Naive B cell (primary cell): ENCODE measurements at regions not wholly inside any gene's neighbourhood (a gene's known extent, or its start where the extent isn't known, plus 50 kb on each side); places are given as distances from the start of the nearest gene placed in this dataset.
"Not testable (repeated sequence)": the region's sequence is repeated elsewhere in the genome, so short reads cannot be mapped to it uniquely, and the experiment has no call there.

ENCODE experiments used
- ATAC-seq, 2 donors: fragments of 150-1000 bp; cut with Tn5 transposase; 2 replicates each; pipeline ENCODE4 v1.10.0; 2021; ENCODE audit warnings: low read depth in 2 of 2, mild to moderate bottlenecking in 2 of 2, moderate library complexity in 2 of 2
- DNase-seq: peaks from one replicate; pipeline ENCODE4 v3.0.0; 2022
- H3K27ac Mint-ChIP-seq, 6 donors: one replicate each; pipeline ENCODE4 v1.8.0; 2020 to 2022; ENCODE audit warnings: mild to moderate bottlenecking in 6 of 6, mixed read lengths in 6 of 6, moderate library complexity in 5 of 6, inconsistent platforms in 2 of 6
- H3K27me3 Mint-ChIP-seq, 3 donors: one replicate each; pipeline ENCODE4 v1.8.0; 2021 to 2022; ENCODE audit warnings: mixed read lengths in 3 of 3, mild to moderate bottlenecking in 1 of 3
- H3K36me3 Mint-ChIP-seq, 2 donors: one replicate each; pipeline ENCODE4 v1.8.0; 2020 to 2022; ENCODE audit warnings: mixed read lengths in 2 of 2, inconsistent platforms in 1 of 2, mild to moderate bottlenecking in 1 of 2
- H3K4me1 Mint-ChIP-seq, 3 donors: one replicate each; pipeline ENCODE4 v1.8.0; 2020 to 2022; ENCODE audit warnings: mixed read lengths in 3 of 3, inconsistent platforms in 1 of 3, mild to moderate bottlenecking in 1 of 3, moderate library complexity in 1 of 3
- H3K4me3 Mint-ChIP-seq, 8 donors: one replicate each; pipeline ENCODE4 v1.8.0; 2020 to 2022; ENCODE audit warnings: mild to moderate bottlenecking in 8 of 8, mixed read lengths in 8 of 8, moderate library complexity in 8 of 8, inconsistent platforms in 2 of 8
- H3K9me3 Mint-ChIP-seq, 7 donors: one replicate each; pipeline ENCODE4 v1.8.0; 2020 to 2022; ENCODE audit warnings: mixed read lengths in 7 of 7, mild to moderate bottlenecking in 5 of 7, inconsistent platforms in 2 of 7, moderate library complexity in 1 of 7

GRCh38 chrX:42237956-42238355, 314.6 kb upstream of the CASK start:
- Mint-ChIP-seq H3K4me1 (no peaks in the 10 kb centered on the region), H3K4me3 (no peak overlapping the region), H3K27ac (peak overlapping the region in 1 of 6 donors; percentile 12), H3K9me3 (no peaks in the 10 kb centered on the region), H3K36me3 (no peaks in the 10 kb centered on the region), H3K27me3 (peaks cover 0 to 7% (median 0%) of the 10 kb centered on the region in 3 donors)
- ATAC-seq (no peak), DNase-seq (no peak)

DNA sequence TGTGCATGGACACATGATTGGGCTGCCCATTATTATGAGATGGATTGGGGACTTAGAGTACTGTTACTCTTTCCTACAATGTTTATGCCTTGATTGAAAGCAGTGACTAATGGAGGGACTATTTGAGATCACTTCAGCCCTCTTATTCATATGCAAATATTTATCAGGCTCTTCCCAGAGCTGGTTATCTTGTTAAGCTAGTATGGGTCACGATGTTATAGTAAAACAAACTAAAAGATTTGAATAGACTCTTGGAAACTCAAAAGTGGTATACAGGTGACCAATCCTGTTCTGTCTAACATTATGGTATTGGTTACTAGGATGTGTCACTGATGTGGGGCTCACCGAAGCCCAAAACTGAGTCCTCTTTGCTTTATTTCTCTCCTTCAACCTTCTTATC, 306.2 kb upstream of the CASK start:
- peaks cover 8 to 29% (median 20%) of the 10 kb centered on the region in 7 donors for H3K9me3 Mint-ChIP-seq
- peaks cover 0 to 15% (median 13%) of the 10 kb centered on the region in 3 donors for H3K27me3 Mint-ChIP-seq
- H3K27ac Mint-ChIP-seq: peak overlapping the region in 1 of 6 donors; percentile 22
- peaks cover 0 to 13% of the 10 kb centered on the region in 2 donors for H3K36me3 Mint-ChIP-seq
- DNase-seq: no peak
- no peak for ATAC-seq
- H3K4me1 Mint-ChIP-seq: no peaks in the 10 kb centered on the region
- H3K4me3 Mint-ChIP-seq: no peak overlapping the region

DNA sequence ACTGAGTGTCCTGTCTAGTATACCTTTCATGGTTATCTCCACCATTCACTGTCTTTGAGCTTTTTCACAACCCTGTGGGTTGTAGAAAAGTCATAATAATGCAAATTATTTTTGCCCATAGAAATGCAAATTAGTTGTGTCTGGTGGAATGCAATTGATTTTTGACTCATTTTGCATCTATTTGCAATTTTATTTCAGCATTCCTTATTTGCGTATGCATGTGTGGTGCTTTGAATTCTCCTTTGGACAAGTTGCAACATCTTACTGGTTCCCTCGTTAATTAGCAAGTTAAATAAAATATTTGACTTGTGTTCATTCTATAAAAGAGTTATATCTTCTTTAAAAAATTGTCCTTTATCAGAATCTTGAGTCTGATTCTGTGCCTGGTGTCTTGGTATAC, 297.3 kb upstream of the CASK start:
- peaks cover 0 to 7% (median 3%) of the 10 kb centered on the region in 7 donors for H3K9me3 Mint-ChIP-seq
- DNase-seq (no peak), ATAC-seq (no peak)
- peaks cover 0 to 9% (median 0%) of the 10 kb centered on the region in 3 donors for H3K27me3 Mint-ChIP-seq
- H3K4me3 Mint-ChIP-seq: no peak overlapping the region
- no peak overlapping the region for H3K27ac Mint-ChIP-seq
- H3K36me3 Mint-ChIP-seq: no peaks in the 10 kb centered on the region
- H3K4me1 Mint-ChIP-seq: no peaks in the 10 kb centered on the region

DNA sequence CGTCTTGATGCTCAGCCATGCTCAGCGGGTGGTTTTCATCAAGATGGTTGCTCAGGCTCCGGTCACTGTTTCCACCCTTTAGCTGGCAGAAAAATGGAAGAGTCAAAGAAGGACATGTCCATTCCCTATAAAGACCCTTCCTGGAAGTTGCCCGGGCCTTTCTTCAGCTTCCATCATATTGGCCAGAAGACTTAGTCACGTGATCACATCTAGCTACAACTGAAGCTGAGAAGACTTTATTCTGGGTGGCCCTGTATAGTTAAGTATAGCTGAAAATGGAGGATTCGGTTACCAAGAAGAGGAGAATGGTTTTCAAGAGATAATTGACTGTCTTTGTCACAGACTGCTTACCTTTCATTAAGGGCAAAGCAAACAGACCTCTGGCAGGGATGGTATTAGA, 296.7 kb upstream of the CASK start:
- H3K36me3 Mint-ChIP-seq: no peaks in the 10 kb centered on the region
- no peak overlapping the region for H3K4me3 Mint-ChIP-seq
- no peaks in the 10 kb centered on the region for H3K4me1 Mint-ChIP-seq
- peaks cover 0 to 5% (median 3%) of the 10 kb centered on the region in 7 donors for H3K9me3 Mint-ChIP-seq
- H3K27me3 Mint-ChIP-seq: peaks cover 0 to 13% (median 0%) of the 10 kb centered on the region in 3 donors
- no peak for ATAC-seq
- no peak for DNase-seq
- no peak overlapping the region for H3K27ac Mint-ChIP-seq

DNA sequence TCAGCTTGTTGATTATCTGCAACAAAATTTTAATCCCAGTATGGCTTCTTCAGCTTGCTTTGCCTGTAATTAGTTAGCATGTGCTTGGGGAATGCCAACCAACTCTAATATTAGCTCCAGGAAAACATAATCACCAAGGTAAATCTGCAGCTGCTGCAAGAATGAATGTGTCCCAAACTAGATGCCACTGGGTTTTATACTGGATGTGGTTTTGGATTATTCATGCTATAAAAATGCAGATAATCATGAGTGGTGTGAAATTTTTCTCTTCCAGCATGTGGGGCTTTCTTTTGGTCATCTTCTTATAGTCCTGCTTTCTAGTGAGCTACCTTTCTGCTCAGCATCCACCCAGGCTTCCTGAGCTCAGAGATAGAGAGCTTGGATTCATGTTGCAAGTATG, 295.9 kb upstream of the CASK start:
- Mint-ChIP-seq H3K4me3 (no peak overlapping the region), H3K27ac (no peak overlapping the region), H3K9me3 (no peaks in the 10 kb centered on the region), H3K4me1 (no peaks in the 10 kb centered on the region), H3K36me3 (no peaks in the 10 kb centered on the region), H3K27me3 (peaks cover 0 to 13% (median 0%) of the 10 kb centered on the region in 3 donors)
- ATAC-seq (no peak), DNase-seq (no peak)

- no peaks in the 10 kb centered on the region for H3K27me3 Mint-ChIP-seq
- no peak for DNase-seq
- H3K27ac Mint-ChIP-seq: no peak overlapping the region
- peaks cover 0 to 9% (median 5%) of the 10 kb centered on the region in 7 donors for H3K9me3 Mint-ChIP-seq
- H3K36me3 Mint-ChIP-seq: no peaks in the 10 kb centered on the region
- no peaks in the 10 kb centered on the region for H3K4me1 Mint-ChIP-seq
- no peak overlapping the region for H3K4me3 Mint-ChIP-seq
- no peak for ATAC-seq
Measured at GRCh38 chrX:42195506-42195905, 272.2 kb upstream of the CASK start.

- Mint-ChIP-seq H3K4me3 (no peak overlapping the region), H3K9me3 (peaks cover 0 to 9% (median 5%) of the 10 kb centered on the region in 7 donors), H3K27me3 (peaks cover 0 to 7% (median 0%) of the 10 kb centered on the region in 3 donors), H3K27ac (no peak overlapping the region), H3K36me3 (no peaks in the 10 kb centered on the region), H3K4me1 (peaks cover 0 to 2% (median 0%) of the 10 kb centered on the region in 3 donors)
- DNase-seq: no peak
- ATAC-seq: no peak
Measured at GRCh38 chrX:42189576-42189975, 266.2 kb upstream of the CASK start.

GRCh38 chrX:42188730-42189129, 265.4 kb upstream of the CASK start:
- Mint-ChIP-seq H3K4me3 (no peak overlapping the region), H3K36me3 (no peaks in the 10 kb centered on the region), H3K4me1 (peaks cover 0 to 2% (median 0%) of the 10 kb centered on the region in 3 donors), H3K9me3 (peaks cover 0 to 9% (median 5%) of the 10 kb centered on the region in 7 donors), H3K27me3 (peaks cover 0 to 7% (median 0%) of the 10 kb centered on the region in 3 donors), H3K27ac (no peak overlapping the region)
- DNase-seq (no peak), ATAC-seq (no peak)

DNA sequence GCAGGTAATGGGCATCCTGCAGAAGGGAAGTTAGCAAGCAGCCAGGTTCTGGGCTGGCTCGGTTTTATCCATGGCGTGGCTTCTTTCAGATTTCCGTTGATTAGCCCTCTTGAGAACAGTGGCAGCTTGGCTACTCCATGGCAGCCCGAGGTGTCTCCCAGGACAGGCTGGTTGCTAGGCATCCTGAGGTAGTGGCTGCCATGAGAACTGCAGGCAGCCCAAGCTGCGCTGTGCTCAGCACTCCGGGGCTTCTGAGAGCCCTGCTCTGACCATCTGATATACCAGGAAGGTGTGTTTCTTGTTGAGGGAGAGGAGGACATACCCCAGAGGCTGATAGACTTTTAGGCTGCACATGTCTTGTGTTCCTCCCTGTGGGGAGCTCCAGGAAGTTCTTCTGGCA, 253.4 kb upstream of the CASK start:
- H3K4me3 Mint-ChIP-seq: no peak overlapping the region
- H3K27ac Mint-ChIP-seq: no peak overlapping the region
- no peaks in the 10 kb centered on the region for H3K36me3 Mint-ChIP-seq
- no peaks in the 10 kb centered on the region for H3K4me1 Mint-ChIP-seq
- H3K27me3 Mint-ChIP-seq: peaks cover 0 to 39% (median 3%) of the 10 kb centered on the region in 3 donors
- no peak for ATAC-seq
- DNase-seq: no peak
- H3K9me3 Mint-ChIP-seq: peaks cover 0 to 11% (median 3%) of the 10 kb centered on the region in 7 donors

DNA sequence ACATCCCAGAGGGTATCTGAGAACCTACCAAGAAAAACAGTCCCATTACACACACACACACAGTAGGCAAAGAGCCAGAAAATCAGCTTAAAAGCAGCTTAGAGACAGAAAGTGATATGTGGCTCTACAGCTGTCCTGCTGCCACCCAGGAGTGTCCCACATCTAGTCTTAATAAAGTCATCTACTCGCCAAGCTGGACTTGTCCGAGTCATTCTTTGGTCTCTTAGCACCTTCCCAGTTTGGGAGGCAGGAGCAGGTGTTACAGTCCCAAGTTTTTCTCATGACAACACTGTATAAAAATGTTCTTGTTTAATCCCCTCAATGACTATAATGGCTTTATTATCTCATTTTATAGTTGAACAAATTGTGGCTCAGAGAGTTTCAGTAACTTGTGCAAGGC, 252.5 kb upstream of the CASK start:
- Mint-ChIP-seq H3K27ac (no peak overlapping the region), H3K9me3 (peaks cover 0 to 11% (median 5%) of the 10 kb centered on the region in 7 donors), H3K36me3 (no peaks in the 10 kb centered on the region), H3K27me3 (peaks cover 0 to 39% (median 3%) of the 10 kb centered on the region in 3 donors), H3K4me1 (no peaks in the 10 kb centered on the region), H3K4me3 (no peak overlapping the region)
- DNase-seq: no peak
- ATAC-seq: no peak

- H3K27ac Mint-ChIP-seq, DNase-seq: not testable (repeated sequence)
- peaks cover 0 to 16% (median 12%) of the 10 kb centered on the region in 3 donors for H3K27me3 Mint-ChIP-seq
Measured at GRCh38 chrX:42157923-42158322, 234.6 kb upstream of the CASK start.

GRCh38 chrX:42151808-42152207, 228.5 kb upstream of the CASK start:
- Mint-ChIP-seq H3K4me1 (no peaks in the 10 kb centered on the region), H3K9me3 (no peaks in the 10 kb centered on the region), H3K27ac (peak overlapping the region in 1 of 6 donors; percentile 15), H3K36me3 (no peaks in the 10 kb centered on the region), H3K4me3 (no peak overlapping the region), H3K27me3 (no peaks in the 10 kb centered on the region)
- ATAC-seq (no peak), DNase-seq (no peak)

More at GRCh38 chrX:42157923-42158322, 234.6 kb upstream of the CASK start:
- not testable (repeated sequence) for H3K4me1 Mint-ChIP-seq, H3K36me3 Mint-ChIP-seq, H3K4me3 Mint-ChIP-seq, ATAC-seq
- H3K9me3 Mint-ChIP-seq: peaks cover 4 to 39% (median 27%) of the 10 kb centered on the region in 7 donors

GRCh38 chrX:42149765-42150164, 226.4 kb upstream of the CASK start:
- Mint-ChIP-seq H3K4me3 (no peak overlapping the region), H3K27ac (no peak overlapping the region), H3K27me3 (peaks cover 0 to 8% (median 0%) of the 10 kb centered on the region in 3 donors), H3K9me3 (peaks cover 0 to 3% (median 0%) of the 10 kb centered on the region in 7 donors), H3K4me1 (no peaks in the 10 kb centered on the region), H3K36me3 (no peaks in the 10 kb centered on the region)
- DNase-seq (no peak), ATAC-seq (no peak)

- ATAC-seq (no peak), DNase-seq (no peak)
- Mint-ChIP-seq H3K4me3 (no peak overlapping the region), H3K9me3 (peaks cover 0 to 3% (median 0%) of the 10 kb centered on the region in 7 donors), H3K27me3 (peaks cover 0 to 13% (median 0%) of the 10 kb centered on the region in 3 donors), H3K4me1 (no peaks in the 10 kb centered on the region), H3K27ac (no peak overlapping the region), H3K36me3 (no peaks in the 10 kb centered on the region)
Measured at GRCh38 chrX:42149281-42149680, 225.9 kb upstream of the CASK start.
